ENCODE measurements at regions not wholly inside any gene's neighbourhood (a gene's known extent, or its start where the extent isn't known, plus 50 kb on each side); places are given as distances from the start of the nearest gene placed in this dataset.
"Not testable (repeated sequence)": the region's sequence is repeated elsewhere in the genome, so short reads cannot be mapped to it uniquely, and the experiment has no call there.

DNA sequence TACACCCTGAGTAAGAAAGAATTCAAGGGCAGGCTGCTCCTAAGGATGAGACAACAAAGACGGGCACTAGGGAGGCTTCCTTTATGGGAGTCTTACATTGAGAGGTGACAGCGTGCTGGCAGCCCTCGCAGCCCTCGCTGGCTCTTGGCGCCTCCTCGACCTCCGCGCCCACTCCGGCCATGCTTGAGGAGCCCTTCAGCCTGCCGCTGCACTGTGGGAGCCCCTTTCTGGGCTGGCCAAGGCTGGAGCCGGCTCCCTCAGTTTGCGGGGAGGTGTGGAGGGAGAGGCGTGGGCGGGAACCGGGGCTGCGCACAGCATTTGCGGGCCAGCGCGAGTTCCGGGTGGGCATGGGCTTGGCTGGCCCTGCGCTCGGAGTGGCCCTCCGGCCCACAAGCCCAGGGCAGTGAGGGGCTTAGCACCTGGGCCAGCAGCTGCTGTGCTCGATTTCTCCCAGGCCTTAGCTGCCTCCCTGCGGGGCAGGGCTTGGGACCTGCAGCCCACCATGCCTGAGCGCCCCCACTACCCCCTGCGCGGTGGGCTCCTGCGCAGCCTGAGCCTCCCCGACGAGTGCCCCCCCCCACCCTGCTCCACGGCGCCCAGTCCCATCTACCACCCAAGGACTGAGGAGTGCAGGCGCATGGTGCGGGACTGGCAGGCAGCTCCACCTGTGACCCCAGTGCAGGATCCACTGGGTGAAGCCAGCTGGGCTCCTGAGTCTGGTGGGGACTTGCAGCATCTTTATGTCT is 75.3 kb downstream of the BARX1 start:
- not testable (repeated sequence) for DNase-seq (ENCODE audit: insufficient read length, low spot score); FAIRE-seq

DNA sequence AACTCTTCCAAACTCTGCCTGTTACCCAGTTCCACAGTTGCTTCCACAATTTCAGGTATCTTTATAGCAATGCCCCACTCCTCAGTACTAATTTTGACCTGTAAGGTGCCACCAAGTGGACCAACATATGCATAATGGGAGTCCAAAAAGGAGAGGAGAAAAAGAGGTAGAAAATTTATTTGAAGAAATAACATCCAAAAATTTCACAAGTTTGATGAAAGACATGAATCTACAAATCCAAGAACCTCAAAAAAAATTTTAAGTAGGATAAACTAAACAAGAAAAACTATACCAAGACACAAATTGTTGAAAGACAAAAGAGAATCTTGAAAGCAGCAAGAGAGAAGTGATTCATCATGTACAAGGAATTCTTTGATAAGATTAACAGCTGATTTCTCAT is 79.8 kb downstream of the BARX1 start:
- no peak for DNase-seq (ENCODE audit: insufficient read length, low spot score)
- FAIRE-seq: no peak

- FAIRE-seq (no peak), DNase-seq (ENCODE audit: insufficient read length, low spot score) (no peak)
Measured at GRCh38 chr9:93874242-93874641, 80.9 kb downstream of the BARX1 start.

DNA sequence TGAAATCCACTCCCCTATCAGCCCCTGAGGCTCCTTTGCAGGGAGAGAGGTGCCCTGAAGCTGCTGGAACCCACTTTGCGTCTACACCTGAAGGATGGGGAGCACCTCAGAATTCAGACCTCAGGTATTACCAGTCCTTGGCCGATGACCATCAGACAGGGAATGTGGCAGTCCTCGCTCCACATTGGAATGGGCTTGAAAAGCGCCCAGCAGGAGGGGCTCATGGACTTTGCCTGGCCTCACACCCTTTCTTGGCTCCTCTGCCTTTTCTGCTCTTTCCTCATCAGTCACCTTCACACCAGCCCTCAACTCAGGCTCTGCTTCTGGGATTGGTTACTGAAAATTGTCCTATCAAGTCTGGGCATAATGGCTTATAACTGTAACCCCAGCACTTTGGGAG is 83.9 kb downstream of the BARX1 start:
- DNase-seq (ENCODE audit: insufficient read length, low spot score): no peak
- no peak for FAIRE-seq

- DNase-seq (ENCODE audit: insufficient read length, low spot score) (no peak), FAIRE-seq (no peak)
Measured at GRCh38 chr9:93869863-93870262, 85.3 kb downstream of the BARX1 start.

- FAIRE-seq: no peak
- no peak for DNase-seq (ENCODE audit: insufficient read length, low spot score)
Measured at GRCh38 chr9:93869088-93869487, 86.1 kb downstream of the BARX1 start.

DNA sequence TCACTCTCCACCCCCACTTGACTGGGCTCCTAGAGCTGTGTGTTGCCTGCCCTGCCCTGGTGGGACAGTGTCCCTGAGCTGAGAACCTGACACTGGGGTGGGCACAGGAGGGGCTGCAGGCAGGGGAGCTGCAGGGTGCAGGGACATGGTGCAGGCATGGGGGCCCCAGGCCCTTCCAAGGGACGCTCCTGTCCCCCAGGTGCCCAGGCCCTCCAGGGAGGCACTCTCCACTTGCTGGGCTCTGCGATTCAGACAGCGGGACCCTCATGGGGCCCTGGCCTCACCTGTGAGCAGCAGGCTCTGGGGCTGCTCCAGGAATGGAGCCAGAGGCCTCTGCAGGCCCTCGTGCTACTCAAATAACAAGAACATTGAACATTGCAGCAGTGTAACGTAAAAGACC is 89.4 kb downstream of the BARX1 start:
- DNase-seq (ENCODE audit: insufficient read length, low spot score) (no peak), FAIRE-seq (no peak)

- DNase-seq (ENCODE audit: insufficient read length, low spot score): no peak
- no peak for FAIRE-seq
Measured at GRCh38 chr9:93865245-93865644, 89.9 kb downstream of the BARX1 start.

GRCh38 chr9:93864840-93865239 is 90.3 kb downstream of the BARX1 start:
- DNase-seq (ENCODE audit: insufficient read length, low spot score) (no peak), FAIRE-seq (no peak)

DNA sequence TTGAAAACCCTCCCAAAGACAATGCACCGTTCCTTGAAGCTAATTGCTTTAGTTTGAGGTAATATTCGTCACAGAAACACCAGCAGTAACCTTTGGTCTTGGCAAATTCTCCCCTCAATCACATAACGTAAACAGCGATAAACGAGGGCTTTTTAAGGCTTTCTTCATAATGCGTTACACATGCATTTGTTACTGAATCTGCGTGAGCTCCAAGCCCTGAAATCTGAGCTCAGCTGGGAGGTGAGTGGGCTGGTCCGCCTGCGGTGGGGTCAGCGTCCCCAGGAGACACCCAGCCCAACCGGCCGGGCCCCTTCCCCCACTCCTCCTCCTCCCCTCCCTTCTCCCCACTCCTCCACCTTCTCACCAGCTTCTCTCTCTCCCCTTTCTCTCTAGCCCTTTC is 91.1 kb downstream of the BARX1 start:
- FAIRE-seq: no peak

GRCh38 chr9:93862877-93863545 is 92.1 kb downstream of the BARX1 start:
- FAIRE-seq: no peak
- no peak for DNase-seq (ENCODE audit: insufficient read length, low spot score)

More for the DNA sequence above, 91.1 kb downstream of the BARX1 start:
- DNase-seq (ENCODE audit: insufficient read length, low spot score): no peak

DNA sequence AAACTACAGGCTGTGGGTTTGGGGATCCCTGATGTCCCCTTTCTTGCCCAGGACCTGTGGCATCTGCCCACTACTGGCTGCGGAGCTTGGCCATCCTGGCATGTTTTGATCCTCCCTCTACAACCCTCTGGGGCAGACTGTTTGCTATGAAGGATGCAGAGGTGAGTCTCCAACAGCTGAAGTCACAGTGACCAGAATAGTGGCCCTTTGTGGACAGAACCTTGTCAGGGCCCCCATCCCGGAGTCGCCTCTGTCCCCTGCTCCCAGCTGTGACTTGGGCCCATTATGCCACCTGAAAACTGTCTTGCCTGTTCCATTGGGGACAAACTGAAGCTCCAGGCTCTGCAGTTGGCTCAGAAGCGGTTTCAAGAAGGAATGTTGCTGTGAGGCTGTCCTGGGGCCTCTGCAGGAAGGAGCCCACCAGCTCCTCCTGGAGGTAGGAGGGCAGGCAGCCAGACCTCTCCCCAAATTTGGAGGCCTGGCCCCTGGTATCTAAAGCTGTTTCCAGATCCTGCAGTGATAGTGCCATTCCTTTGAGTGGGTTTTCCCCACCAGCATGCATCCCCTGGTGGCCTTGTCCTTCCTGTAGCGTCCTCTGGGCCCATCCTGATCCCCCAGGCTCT is 93.3 kb downstream of the BARX1 start:
- no peak for FAIRE-seq
- no peak for DNase-seq (ENCODE audit: insufficient read length, low spot score)

DNA sequence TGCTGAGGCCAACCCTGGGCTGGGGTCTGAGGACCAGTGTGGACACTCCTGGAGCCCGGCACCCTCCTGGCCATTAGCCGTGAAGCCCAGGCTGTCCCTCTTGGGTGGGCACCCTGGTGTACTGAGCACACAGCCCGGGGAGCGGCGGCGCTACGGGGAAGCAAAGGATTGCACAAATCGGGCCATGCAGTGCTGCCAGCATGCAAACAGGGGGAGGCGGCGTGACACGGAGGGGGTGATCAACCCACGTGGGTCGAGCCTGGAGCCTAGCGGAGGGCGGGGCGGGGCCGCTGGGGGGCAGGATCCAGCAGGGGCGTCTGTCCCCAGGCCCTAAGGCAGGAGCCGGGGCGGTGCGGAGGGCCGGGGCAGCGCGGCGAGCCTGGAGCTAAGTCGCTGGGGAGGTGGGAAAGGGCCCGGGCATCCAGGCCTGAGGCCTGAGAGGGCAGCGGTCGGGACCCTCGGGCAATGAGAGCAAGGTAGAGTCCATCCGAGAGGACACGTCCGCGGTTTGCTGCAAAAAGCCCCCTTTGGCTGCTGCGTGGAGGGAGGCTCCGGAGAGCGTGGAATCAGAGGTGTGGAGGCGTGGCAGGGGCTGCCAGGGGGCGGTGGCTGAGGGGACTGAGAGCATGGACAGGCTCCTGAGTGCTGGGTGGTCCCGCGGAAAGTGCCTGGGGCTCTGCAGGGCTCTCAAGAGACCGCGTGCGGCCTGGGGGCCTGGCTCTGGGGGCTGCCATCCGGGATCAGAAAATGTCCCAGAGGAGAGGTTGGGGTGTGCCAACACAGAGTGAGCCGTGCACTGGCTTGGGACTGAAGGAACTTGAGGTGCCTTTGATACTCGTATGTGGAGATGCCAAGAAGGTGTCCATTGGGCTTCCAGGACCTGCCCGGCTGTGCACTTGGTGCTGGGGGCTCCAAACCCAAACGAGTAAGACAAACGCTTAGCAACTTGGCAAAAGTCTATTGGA is 94.2 kb downstream of the BARX1 start:
- no peak for DNase-seq (ENCODE audit: insufficient read length, low spot score)
- FAIRE-seq: no peak

GRCh38 chr9:93859431-93860215 is 95.5 kb downstream of the BARX1 start:
- DNase-seq (ENCODE audit: insufficient read length, low spot score) (no peak), FAIRE-seq (no peak)

DNA sequence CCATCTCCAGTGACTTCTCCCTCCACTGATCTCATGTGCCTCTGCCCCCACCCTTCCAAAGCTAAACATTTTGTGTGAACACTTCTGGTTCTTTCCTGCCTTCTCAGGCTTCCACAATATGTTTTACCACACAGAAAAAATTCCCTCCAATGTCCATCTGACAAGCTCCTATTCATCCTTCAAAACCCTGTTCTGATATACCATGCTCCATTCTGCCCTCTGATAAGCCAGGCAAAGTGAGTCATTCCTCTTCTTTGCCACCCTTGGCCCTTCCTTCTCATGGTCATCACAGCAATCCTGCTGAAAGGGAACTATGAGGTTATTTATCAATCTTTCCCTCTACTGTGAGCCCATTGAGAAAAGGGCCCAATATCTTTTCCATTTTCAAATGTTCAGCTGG is 97.6 kb downstream of the BARX1 start:
- no peak for FAIRE-seq
- no peak for DNase-seq (ENCODE audit: insufficient read length, low spot score)

DNA sequence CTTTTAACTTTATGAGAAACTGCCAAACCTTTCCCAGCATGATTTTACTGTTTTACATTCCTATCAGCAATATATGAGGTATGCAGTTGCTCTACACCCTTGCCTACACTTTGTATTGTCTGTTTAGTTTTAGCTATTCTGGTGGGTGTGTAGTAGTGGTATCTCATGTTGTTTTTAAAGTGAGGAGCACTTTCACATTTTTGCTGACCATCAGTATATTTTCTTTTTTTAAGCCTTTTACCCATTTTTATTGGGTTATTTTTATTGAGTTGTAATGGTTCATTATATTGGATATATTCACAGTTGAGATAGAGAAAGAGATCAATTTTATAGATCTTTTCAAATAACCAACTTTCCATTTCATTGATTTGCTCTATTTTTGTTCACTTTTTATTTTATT is 102.4 kb downstream of the BARX1 start:
- DNase-seq (ENCODE audit: insufficient read length, low spot score) (no peak), FAIRE-seq (no peak)

GRCh38 chr9:93846349-93846748 is 108.8 kb downstream of the BARX1 start:
- no peak for FAIRE-seq
- DNase-seq (ENCODE audit: insufficient read length, low spot score): no peak

- DNase-seq (ENCODE audit: insufficient read length, low spot score): no peak
- FAIRE-seq: no peak
Measured at GRCh38 chr9:93843396-93843795, 111.8 kb downstream of the BARX1 start.

- FAIRE-seq (no peak), DNase-seq (ENCODE audit: insufficient read length, low spot score) (no peak)
Measured at GRCh38 chr9:93830606-93831005, 124.5 kb downstream of the BARX1 start.

DNA sequence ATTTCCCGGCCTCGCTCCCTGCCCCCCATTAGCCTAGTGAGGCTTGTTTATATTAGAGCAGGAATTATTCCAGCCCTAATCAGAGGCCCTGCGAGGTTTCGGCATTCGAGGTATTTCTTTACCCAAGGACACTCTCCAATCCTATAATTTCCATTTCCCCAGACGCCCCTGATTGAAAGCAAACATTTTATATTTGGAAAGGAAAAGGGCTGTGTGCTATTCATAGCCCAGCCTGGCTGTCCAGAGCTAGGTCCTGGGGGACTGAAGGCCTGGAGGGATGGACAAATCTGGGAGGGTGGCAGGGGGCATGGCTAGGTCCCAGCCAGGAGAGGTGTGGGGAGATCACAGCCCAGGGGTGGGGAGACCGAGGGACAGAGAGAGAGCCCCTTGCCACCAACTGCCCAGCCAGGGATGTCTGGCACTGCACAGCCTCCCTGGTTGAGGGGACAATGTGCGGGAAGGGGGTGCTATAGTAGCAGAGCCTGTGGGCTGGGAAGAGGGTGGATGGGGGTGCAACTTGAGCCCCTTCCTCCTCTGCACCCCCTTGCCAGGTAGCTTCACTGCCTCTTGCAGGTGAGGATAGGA is 125.1 kb downstream of the BARX1 start:
- FAIRE-seq: no peak
- DNase-seq (ENCODE audit: insufficient read length, low spot score): no peak
